GM10266 (cell line): ENCODE measurements at regions not wholly inside any gene's neighbourhood (a gene's known extent, or its start where the extent isn't known, plus 50 kb on each side); places are given as distances from the start of the nearest gene placed in this dataset.

Experiments
- DNase-seq: peaks from one replicate; pipeline ENCODE4 v3.0.0; 2012; ENCODE audit errors: extremely low spot score
- CTCF ChIP-seq: IDR thresholded peaks from 2 replicates; pipeline ENCODE4 v1.5.1; 2012; ENCODE audit warnings: mild to moderate bottlenecking, low read depth; ENCODE audit not compliant: control insufficient read depth, insufficient read depth; ENCODE audit errors: missing control alignments

GRCh38 chr12:62158461-62159360 lies 101.5 kb upstream of the USP15 start:
- DNase-seq: no peak
- TF ChIP-seq CTCF: no peak

GRCh38 chr12:62162214-62162613 lies 98.0 kb upstream of the USP15 start:
- TF ChIP-seq CTCF: no peak
- no peak for DNase-seq

GRCh38 chr12:62163368-62163767 lies 96.8 kb upstream of the USP15 start:
- TF ChIP-seq CTCF: no peak
- DNase-seq: no peak

- no peak for DNase-seq
- TF ChIP-seq CTCF: no peak
Measured at GRCh38 chr12:62164036-62164435, 96.2 kb upstream of the USP15 start.

GRCh38 chr12:62166525-62166924 lies 93.7 kb upstream of the USP15 start:
- no peak for TF ChIP-seq CTCF
- no peak for DNase-seq

- TF ChIP-seq CTCF: no peak
- no peak for DNase-seq
Measured at GRCh38 chr12:62168411-62168810, 91.8 kb upstream of the USP15 start.

- DNase-seq: no peak
- no peak for TF ChIP-seq CTCF
Measured at GRCh38 chr12:62170241-62170640, 90.0 kb upstream of the USP15 start.
